Chondrocyte (in vitro differentiated cells): ENCODE measurements at regions not wholly inside any gene's neighbourhood (a gene's known extent, or its start where the extent isn't known, plus 50 kb on each side); places are given as distances from the start of the nearest gene placed in this dataset.

ENCODE experiments used
- DNase-seq: peaks from one replicate; pipeline ENCODE4 v3.0.0; 2021; ENCODE audit warnings: mixed read lengths, low spot score
- H3K27ac Mint-ChIP-seq: one replicate; pipeline ENCODE4 v1.8.0; 2021; ENCODE audit warnings: mild to moderate bottlenecking, moderate library complexity, mixed read lengths; ENCODE audit not compliant: unreplicated experiment
- H3K27me3 Mint-ChIP-seq: 2 replicates; pipeline ENCODE4 v1.8.0; 2021; ENCODE audit warnings: low read depth, mixed read lengths
- H3K36me3 Mint-ChIP-seq: 2 replicates; pipeline ENCODE4 v1.8.0; 2021; ENCODE audit warnings: low read depth, mixed read lengths
- H3K4me1 Mint-ChIP-seq: 2 replicates; pipeline ENCODE4 v1.8.0; 2021; ENCODE audit warnings: low read depth, mild to moderate bottlenecking, mixed read lengths
- H3K4me3 Mint-ChIP-seq: one replicate; pipeline ENCODE4 v1.8.0; 2021; ENCODE audit warnings: mild to moderate bottlenecking, moderate library complexity, mixed read lengths; ENCODE audit not compliant: unreplicated experiment
- H3K9me3 Mint-ChIP-seq: 2 replicates; pipeline ENCODE4 v1.8.0; 2021; ENCODE audit warnings: low read depth, mixed read lengths
- CTCF ChIP-seq: fragments of 200-600 bp; sonication (generic); IDR thresholded peaks from 2 replicates; pipeline ENCODE4 v1.5.0; 2021; ENCODE audit warnings: antibody characterized with exemption, mild to moderate bottlenecking, moderate library complexity

- H3K27me3 Mint-ChIP-seq = peaks cover 20% of the 10 kb centered on the region
- no peak overlapping the region for H3K27ac Mint-ChIP-seq
- H3K4me3 Mint-ChIP-seq = no peak overlapping the region
- H3K36me3 Mint-ChIP-seq = no peaks in the 10 kb centered on the region
- no peaks in the 10 kb centered on the region for H3K4me1 Mint-ChIP-seq
- no peaks in the 10 kb centered on the region for H3K9me3 Mint-ChIP-seq
- TF ChIP-seq CTCF = no peak
- no peak for DNase-seq
Observed at GRCh38 chr4:163611182-163611581, 116.7 kb downstream of the TMA16 start.

GRCh38 chr4:163611784-163612445 is 117.4 kb downstream of the TMA16 start:
- TF ChIP-seq CTCF = no peak
- DNase-seq = no peak
- H3K4me3 Mint-ChIP-seq = no peak overlapping the region
- H3K9me3 Mint-ChIP-seq = no peaks in the 10 kb centered on the region
- H3K4me1 Mint-ChIP-seq = no peaks in the 10 kb centered on the region
- H3K27me3 Mint-ChIP-seq = peaks cover 22% of the 10 kb centered on the region
- H3K27ac Mint-ChIP-seq = no peak overlapping the region
- no peaks in the 10 kb centered on the region for H3K36me3 Mint-ChIP-seq

- Mint-ChIP-seq H3K9me3 (no peaks in the 10 kb centered on the region), H3K4me1 (no peaks in the 10 kb centered on the region), H3K4me3 (no peak overlapping the region), H3K27ac (no peak overlapping the region), H3K27me3 (peaks cover 22% of the 10 kb centered on the region), H3K36me3 (no peaks in the 10 kb centered on the region)
- DNase-seq = no peak
- TF ChIP-seq CTCF = no peak
Observed at GRCh38 chr4:163612762-163613161, 118.3 kb downstream of the TMA16 start.

GRCh38 chr4:163613383-163613782 is 118.9 kb downstream of the TMA16 start:
- no peak for DNase-seq
- Mint-ChIP-seq H3K4me1 (no peaks in the 10 kb centered on the region), H3K27ac (no peak overlapping the region)

GRCh38 chr4:163614866-163615265 is 120.4 kb downstream of the TMA16 start:
- Mint-ChIP-seq H3K27ac (no peak overlapping the region), H3K4me3 (no peak overlapping the region), H3K36me3 (no peaks in the 10 kb centered on the region), H3K9me3 (no peaks in the 10 kb centered on the region), H3K4me1 (no peaks in the 10 kb centered on the region), H3K27me3 (peaks cover 26% of the 10 kb centered on the region)
- TF ChIP-seq CTCF = no peak
- DNase-seq = no peak

More at GRCh38 chr4:163613383-163613782, 118.9 kb downstream of the TMA16 start:
- H3K4me3 Mint-ChIP-seq = no peak overlapping the region
- TF ChIP-seq CTCF = no peak
- no peaks in the 10 kb centered on the region for H3K36me3 Mint-ChIP-seq
- H3K27me3 Mint-ChIP-seq = peaks cover 22% of the 10 kb centered on the region
- no peaks in the 10 kb centered on the region for H3K9me3 Mint-ChIP-seq
